Stimulated activated CD4-positive, alpha-beta T cell treated with anti-CD3 and anti-CD28 coated beads, Interleukin-15, amount 100 ng/mL, for 48 hours (primary cell): ENCODE measurements at regions not wholly inside any gene's neighbourhood (a gene's known extent, or its start where the extent isn't known, plus 50 kb on each side); places are given as distances from the start of the nearest gene placed in this dataset.
"Not testable (repeated sequence)": the region's sequence is repeated elsewhere in the genome, so short reads cannot be mapped to it uniquely, and the experiment has no call there.

Experiments used
- DNase-seq, 2 donors: peaks; one replicate each; pipeline ENCODE4 v3.0.0-alpha.2; 2020; ENCODE audit warnings: low read depth in 2 of 2

GRCh38 chr10:33956322-33956721 is 621.9 kb upstream of the NRP1 start:
- DNase-seq = not testable (repeated sequence)

- DNase-seq = no peak
Observed at GRCh38 chr10:33955676-33956075, 621.2 kb upstream of the NRP1 start.

DNA sequence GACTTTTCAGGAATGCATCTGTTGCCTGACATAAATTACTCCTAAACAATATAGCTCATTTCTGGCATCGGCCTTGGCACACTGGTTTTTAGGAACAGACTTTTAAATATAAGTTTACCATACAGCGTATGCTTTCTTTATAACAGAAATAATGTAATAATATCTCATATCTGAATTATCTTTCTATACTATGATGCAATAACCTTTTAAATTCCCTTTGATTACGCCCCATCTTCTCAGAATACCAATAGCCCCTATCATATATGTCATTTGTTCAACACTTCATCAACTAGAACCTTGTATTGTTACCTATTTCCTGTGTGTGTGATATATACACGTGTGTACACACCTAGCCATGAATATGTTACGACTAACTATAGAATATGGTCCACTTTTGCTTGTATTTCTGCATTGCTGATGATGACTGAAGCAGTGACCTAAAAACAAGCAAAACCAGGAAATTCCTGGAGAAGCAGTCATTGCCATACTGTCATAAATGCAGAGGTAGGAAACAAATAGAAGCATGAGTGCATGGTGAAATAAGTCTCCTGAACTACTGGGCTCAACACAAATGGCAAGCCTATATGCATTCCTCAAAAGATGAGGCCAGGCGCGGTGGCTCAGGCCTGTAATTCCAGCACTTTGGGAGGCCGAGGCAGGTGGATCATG is 618.4 kb upstream of the NRP1 start:
- no peak for DNase-seq

DNA sequence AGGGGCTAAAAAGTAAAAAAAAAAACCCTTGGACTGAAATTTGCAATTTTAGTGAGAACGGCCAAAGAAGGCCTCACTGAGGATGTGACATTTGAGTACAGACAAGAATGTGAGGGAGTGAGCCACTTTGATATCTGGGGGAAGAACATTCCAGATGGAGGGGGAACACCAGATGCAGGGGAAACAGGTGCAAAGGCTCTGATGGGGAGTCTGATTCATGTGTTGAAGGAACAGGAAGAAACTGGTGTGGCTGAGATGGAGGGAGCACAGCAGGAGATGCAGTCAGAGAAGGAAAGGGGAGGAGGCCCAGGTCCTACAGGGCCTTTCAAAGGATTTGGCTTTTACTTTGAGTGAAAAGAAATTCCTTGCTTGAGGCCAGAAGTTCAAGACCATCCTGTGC is 615.7 kb upstream of the NRP1 start:
- DNase-seq = no peak

GRCh38 chr10:33947544-33947943 is 613.1 kb upstream of the NRP1 start:
- no peak for DNase-seq

DNA sequence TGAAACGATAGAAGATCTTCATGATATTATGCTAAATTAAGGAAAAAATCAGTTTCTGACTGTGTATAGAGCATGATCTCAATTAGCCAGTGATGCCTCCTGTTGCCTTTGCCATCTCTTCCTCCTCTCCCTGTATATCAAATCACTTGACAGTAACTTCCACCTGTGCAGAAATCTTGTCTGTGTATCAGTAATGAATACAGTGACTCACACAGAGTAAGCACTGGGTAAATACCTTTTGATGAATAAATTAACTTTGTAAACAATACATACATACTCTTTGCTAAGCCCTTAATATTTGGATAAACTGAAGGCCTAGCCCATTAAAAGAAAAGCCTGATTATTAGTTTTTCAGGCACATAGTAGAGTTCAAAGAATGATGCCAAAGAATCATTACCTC is 610.6 kb upstream of the NRP1 start:
- DNase-seq = no peak

GRCh38 chr10:33942508-33942907 is 608.0 kb upstream of the NRP1 start:
- DNase-seq = no peak

DNA sequence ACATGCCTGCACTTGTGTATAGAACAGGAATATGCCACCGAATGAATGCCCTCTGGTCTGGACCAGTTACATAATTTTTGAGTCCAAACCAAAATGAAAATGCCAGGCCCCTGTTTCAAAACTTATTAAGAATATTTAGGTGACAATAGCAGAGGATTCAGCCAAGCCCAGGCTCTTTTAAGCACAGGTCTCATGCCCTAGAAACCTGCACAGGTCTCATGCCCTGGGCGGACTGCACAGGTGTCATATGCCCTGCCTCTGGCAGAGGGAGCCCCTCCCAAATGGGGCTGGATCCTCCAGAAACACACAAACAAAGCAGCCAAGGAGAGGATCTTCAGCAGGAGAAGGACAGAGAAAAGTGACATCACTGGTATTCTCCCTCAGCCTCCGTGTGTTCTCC is 605.4 kb upstream of the NRP1 start:
- DNase-seq = no peak

DNA sequence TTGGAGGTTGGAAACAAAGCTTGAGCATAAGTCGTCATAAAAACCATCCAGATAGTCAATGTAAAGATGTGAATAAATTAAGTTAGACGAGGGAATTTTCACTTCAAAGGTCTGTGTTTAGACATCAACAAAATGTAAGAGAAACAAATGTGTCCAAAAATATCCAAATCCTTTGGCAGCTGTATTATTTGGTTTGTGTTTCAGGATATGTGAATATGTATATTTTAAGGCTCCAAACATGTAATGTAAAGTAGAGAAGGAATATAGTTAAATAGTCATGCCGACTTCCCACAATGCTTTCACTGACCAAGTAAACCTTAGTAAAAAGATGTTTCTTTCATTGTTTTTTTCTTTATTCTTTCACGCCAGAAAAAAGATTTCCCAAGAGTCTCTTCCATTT is 604.9 kb upstream of the NRP1 start:
- DNase-seq = no peak

DNA sequence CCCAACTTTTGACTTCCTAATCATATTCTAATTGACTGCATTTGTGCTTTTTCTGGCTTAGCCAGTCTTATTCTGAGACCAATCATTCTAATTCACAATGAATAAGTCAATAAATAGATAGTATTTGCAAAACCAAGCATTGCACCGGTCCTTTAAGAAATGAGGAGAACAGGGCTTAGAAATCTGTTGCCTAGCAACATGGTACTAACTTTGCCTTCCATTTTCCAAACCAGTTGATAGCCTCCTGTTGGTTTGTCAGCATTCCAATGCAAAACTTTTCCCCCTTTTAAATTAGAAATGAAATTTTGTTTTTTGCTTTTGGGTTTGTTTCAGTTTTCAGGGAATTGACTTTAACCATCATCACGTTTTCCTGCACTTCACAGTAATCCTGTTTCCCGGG is 603.5 kb upstream of the NRP1 start:
- DNase-seq = no peak

GRCh38 chr10:33937036-33937730 is 602.7 kb upstream of the NRP1 start:
- DNase-seq = no peak

- no peak for DNase-seq
Observed at GRCh38 chr10:33935350-33935749, 600.9 kb upstream of the NRP1 start.

GRCh38 chr10:33930079-33930478 is 595.6 kb upstream of the NRP1 start:
- DNase-seq = no peak

- no peak for DNase-seq
Observed at GRCh38 chr10:33927347-33927746, 592.9 kb upstream of the NRP1 start.

- no peak for DNase-seq
Observed at GRCh38 chr10:33921970-33922605, 587.6 kb upstream of the NRP1 start.

DNA sequence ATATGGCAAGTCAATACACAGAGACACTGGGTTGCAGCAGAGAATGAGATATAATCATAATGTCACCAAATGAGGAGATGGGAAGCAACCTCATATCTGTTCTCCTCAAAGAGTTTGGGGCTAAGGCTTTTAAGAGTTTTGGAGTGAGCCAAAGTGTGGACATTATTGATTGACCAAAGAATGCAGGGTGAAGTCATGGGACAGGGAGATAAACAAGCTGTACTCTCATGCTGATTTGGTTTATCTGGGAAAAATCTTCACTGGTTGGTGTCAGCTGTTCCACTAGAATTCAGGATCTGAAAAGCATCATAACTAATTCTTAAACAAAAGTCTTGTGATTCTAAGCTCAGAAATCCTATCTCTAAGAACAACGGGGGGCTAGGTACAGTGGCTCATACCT is 585.9 kb upstream of the NRP1 start:
- DNase-seq = no peak

DNA sequence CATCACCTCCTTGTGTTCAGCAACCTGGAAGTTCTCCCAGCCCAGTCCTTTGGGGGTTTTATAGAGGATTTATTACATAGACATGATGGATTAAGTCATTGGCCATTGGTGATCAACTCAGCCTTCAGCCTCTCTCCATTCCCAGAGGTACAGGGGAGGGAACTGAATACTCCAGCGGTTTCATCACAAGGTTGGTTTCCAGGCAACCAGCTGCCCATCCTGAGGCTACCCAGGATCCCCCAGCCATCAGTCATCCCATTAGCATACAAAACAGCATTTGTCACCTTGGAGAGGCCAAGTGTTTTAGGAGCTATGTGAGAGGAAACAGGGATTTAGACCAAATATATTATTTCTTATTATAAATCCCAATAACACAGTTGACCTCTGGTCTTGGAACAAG is 584.8 kb upstream of the NRP1 start:
- no peak for DNase-seq

DNA sequence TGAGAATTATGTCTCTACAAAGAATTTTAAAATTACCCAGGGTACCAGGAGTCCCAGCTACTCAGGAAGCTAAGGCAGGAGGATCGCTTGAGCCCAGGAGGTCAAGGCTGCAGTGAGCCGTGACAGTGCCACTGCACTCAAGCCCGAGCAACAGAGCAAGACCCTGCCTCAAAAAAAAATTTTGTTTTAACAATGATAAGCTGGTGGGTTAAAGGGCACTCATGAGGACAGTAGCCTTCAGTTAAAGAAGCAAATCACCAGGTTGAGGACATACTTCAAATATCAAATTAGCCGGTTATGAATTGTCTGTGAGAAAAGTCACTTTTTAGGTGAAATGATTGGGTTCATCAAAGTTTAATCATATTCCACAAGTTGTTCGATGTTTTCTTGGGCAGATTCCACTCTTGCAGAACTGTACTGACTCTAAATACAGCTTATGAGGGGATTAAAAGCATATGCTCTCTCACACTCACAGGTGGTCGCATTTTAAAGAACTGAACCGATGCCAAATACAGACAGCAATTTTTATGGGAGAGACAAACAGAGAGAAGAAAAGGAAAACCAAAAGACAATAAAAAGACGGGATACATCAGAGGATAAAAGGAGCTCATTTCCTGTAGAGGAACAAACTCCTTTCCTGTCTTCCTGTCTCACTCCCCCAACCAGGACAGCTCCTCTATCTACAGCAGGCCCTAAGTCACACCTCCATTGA is 582.8 kb upstream of the NRP1 start:
- DNase-seq = no peak

GRCh38 chr10:33914746-33915145 is 580.3 kb upstream of the NRP1 start:
- no peak for DNase-seq

GRCh38 chr10:33913194-33913593 is 578.7 kb upstream of the NRP1 start:
- no peak for DNase-seq

DNA sequence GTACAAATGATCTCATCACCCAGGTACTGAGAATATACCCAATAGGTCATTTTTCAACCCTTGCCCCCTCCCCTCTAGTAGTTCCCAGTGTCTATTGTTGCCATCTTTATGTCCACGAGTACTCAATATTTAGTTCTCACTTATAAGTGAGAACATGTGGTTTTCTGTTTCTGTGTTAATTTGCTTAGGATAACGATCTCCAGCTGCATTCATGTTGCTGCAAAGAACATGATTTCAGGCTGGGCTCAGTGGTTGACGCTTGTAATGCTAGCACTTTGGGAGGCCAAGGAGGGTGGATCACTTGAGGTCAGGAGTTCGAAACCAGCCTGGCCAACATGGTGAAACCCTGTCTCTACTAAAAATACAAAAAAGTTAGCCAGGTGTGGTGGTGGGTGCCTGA is 575.0 kb upstream of the NRP1 start:
- not testable (repeated sequence) for DNase-seq

DNA sequence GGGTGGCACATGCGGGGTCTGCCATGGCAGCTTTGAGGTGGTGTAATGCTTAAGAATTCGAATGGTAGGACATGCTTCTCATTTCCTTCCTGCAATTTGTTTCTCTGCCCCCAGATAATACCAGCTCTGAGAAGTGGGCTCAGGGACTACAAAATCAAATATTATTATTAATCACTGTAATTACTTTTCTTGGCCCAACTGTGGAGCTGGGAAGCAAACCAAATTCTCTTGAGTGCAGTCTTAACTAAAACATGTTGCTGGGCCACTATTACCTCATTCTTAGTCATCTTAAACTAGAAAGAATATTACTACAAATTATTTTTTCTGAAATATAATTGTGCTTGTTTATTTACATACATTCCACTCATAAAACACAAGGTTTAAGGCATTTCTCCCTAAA is 566.7 kb upstream of the NRP1 start:
- DNase-seq = no peak

- DNase-seq = no peak
Observed at GRCh38 chr10:33900596-33900995, 566.1 kb upstream of the NRP1 start.
